NB4 (cell line): ENCODE measurements at regions not wholly inside any gene's neighbourhood (a gene's known extent, or its start where the extent isn't known, plus 50 kb on each side); places are given as distances from the start of the nearest gene placed in this dataset.

Source experiments
- CTCF ChIP-seq: IDR thresholded peaks from one replicate; pipeline ENCODE4 v1.5.1; 2012; ENCODE audit warnings: low read depth, low read length
- MAX ChIP-seq: IDR thresholded peaks from 2 replicates; pipeline ENCODE4 v1.6.1; 2011; ENCODE audit warnings: low read depth, low read length
- POLR2A ChIP-seq: IDR thresholded peaks from 2 replicates; pipeline ENCODE4 v1.6.1; 2011; ENCODE audit warnings: mild to moderate bottlenecking; ENCODE audit not compliant: insufficient read length; ENCODE audit errors: extremely low read depth

- no peak for TF ChIP-seq CTCF
- no peak for TF ChIP-seq POLR2A
- no peak for TF ChIP-seq MAX
These were observed 610.3 kb upstream of the GALNTL6 start for GRCh38 chr4:171202908-171203307.
